ENCODE measurements at regions not wholly inside any gene's neighbourhood (a gene's known extent, or its start where the extent isn't known, plus 50 kb on each side); places are given as distances from the start of the nearest gene placed in this dataset.

DNA sequence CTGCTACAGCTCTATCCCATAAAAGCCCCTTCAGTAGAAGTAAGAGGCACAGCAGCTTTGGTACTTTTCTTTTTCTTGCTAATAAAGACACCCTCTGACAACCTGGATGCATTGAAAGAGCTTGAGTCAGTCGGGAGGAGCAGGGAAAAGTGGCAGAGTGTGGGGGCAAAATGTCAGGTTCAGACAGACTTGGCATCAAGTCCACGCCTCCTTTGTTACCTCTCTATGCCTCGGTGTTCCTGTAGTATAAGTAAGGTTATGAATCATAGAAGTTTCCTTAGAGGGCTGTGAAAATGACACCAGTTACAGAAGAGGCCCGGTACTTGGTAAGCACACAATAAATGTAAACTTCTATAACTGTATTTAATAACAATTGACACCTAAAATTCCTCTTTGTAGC lies 133.9 kb downstream of the ESM1 start:
- DNase-seq, result no peak

DNA sequence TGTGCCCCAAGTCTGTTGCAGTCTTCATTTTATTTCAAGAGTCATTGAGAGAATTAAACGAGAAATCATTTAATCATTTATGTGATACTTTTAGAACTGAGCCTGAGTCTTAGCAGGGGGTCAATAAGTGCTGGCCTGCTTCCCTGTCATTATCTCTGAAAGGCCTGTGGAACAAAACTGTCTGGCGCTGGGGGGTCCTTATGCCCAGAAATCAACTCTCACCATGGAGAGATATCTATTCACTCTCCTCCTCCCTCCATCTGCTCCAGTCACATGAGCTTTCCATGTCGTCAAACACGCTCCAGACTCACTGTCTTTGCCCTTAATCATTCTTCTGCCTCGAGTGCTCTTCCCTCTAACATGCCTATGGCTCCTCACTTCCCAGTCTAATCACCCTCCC lies 136.8 kb downstream of the ESM1 start:
- no peak for DNase-seq

DNA sequence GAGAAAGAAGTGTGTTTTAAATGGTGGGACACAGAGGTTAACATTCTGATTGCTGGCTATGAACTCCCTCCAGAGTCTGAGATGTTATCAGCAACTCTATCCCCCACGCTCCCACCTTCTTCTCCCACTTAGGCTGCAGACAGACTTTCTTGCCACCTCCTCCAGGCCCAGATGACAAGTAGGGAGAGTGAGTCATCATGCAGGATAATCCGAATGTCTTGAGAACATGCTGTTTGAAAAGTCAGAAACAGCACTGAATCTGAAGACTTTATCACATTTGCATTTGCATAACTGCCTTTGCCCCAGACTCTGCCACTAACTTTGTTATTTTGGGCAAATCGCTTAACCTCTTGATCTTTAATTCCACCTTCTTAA lies 139.8 kb downstream of the ESM1 start:
- no peak for DNase-seq

DNA sequence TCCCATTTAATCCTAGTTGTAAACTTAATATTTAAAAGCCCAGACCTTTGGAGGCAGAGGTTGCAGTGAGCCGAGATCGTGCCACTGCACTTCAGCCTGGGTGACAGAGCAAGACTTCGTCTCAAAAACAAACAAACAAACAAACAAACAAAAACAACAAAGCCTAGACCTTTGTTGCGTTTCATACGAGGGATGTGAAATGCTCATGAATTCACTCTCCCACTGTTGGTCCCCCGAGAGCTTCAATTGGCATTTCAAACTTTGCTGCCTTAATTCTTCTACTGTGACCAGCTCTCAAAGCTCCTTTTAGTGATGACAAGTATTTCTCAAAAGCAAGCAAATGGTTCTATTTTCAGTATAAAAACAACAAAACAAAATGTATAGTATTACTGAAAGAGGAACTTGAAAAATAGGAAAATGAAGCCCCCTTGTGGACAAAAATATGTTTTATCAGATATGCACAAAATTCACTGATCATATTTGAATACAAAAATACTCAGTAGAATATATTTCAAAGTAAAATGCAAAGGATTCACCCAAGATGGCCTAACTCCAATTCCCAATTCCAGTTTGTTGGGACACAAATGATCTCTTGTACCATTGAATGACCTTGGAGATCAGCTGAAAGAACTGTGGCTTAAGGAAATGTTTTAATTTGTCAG lies 140.4 kb downstream of the ESM1 start:
- DNase-seq, result no peak

DNA sequence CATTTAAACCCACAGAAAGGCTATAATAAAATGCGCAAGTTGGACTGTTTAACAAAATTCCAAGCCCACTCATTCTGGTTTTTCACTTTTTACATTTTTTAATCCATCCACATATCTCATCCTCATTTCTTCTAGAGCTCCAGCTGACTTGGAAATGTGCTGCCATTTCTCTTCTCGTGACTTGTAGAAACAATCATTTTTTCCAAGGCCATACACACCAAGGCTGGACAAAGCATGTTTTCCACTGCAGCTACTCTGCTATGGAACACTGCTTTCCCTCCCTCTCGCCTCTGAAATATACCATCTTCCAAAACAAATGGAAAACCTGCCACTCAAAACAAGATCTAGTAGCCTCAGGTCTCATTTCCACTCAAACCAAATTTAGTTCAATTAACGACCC lies 141.1 kb downstream of the ESM1 start:
- no peak for DNase-seq

DNA sequence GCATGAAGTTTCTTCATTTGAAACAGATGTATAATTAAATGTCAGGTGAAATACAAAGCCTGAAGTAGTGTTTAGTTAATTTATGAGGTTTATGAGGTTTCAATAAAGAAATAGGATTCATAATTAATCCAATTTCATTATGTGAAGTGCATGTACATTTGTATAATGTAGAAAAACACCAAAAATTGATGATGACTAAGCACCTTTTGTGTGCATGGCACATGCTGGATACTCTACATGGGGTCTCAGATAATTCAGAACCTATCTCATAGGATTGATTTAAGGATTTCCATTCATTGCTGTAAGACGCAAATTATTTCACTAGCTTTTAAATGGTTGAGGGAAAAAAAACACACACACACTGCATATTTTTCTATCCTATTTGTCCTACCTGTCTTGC lies 143.9 kb downstream of the ESM1 start:
- DNase-seq, result no peak

DNA sequence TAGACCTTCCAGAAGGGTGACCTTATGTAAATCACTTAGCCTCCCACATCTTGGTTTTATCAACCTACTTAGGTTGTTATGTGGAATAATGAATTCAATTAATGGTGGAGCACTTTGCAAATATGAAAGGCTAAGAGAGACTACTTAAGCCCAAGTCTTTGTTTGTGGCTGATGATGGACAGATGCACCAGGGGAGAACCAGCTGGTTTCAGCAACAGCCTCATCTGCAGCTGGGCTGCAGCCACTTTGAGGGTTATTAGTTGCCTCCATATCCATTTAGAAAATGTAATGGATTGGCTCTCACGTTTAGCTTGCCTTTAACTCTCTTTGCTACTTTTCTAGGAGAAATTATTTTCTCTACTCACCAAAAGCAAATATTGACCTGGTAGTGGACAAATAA lies 146.6 kb downstream of the ESM1 start:
- no peak for DNase-seq

DNA sequence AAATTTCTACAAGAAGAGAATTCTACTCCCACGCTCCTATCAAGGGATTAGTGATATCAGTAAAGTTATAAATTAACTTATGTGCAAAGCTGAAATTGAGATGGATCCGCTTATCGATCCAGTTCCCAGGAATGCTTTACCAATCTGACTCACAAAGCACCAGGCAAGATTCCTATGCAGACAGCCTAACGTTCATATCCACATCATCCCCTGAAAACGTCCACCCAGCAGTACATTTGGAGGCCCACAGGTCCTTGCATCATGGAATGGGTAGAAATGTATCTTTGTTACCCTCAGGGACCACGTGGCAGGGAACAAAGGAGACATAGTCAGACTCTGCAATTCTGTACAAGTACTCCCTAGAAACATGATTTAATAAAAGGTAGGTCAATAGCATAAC lies 147.4 kb downstream of the ESM1 start:
- DNase-seq, result no peak

DNA sequence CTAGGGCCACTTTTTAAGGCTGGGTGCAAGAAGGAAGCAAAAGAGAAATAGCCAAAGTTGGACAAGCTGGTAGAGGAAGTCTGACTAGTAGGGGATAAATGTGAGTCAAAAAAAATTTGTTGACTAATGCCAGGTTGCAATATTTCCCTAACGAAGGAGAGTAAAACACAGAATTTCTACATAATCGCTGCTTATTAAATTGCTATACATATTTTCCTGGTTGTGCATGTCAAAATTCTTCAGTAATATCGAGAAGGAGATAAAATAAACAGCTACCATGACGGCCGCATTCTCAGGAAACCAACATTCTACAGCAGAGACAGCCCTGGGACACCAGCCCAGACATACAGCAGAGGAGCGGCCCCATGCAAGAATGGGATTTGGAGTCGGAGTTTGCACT lies 148.3 kb downstream of the ESM1 start:
- DNase-seq, result no peak

DNA sequence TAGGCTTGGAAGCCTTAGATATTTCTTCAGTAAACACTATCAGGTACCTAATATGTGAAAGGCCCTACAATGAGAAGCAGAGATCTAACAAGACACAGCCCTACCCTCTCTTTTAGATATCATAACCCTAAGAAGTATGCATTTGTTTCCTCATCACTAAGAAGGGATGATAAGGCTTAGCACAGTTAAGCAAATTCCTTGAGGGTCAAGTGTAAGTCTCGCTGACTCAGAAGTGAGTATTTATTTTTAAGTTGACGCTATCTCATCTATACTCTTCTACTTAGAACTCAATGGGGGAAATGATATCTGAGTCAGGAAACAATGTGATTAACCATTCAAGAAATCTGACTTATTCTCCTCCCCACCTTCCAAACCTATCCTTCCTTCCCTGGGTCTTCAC lies 149.7 kb downstream of the ESM1 start:
- no peak for DNase-seq

DNA sequence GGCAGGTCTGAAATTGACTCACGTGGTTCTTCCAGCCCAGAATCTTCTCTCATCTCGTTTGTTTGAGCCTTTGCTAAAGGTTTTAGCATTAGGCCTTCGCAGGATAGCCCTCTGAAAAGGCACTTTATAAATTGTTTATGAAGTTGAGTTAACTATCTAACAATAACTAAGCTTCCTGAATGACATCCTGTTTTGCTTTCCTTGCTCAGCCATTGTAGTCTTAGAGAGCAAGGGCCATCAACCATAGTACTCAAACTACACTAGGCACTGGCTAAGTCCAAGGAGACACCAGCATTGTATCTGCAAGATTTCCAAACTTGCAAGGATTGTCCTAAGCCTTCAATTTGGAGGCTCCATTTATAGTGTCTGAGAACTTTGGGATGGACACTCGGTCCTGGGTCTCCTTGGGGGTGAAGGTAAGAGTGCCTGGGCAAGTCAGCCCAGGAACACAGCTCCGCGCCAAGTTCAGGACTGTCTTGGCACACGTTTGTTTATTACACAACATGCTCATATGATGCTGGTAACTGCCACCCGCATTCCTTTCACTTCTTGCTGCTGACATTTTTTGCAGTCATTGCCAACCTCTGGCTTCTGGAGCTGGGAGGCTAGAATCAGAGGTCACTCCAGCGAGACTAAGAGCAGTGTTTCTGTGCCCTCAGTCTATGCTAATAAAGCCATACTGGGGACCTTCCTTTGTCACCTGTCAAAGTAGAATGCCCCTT lies 151.1 kb downstream of the ESM1 start:
- no peak for DNase-seq

DNA sequence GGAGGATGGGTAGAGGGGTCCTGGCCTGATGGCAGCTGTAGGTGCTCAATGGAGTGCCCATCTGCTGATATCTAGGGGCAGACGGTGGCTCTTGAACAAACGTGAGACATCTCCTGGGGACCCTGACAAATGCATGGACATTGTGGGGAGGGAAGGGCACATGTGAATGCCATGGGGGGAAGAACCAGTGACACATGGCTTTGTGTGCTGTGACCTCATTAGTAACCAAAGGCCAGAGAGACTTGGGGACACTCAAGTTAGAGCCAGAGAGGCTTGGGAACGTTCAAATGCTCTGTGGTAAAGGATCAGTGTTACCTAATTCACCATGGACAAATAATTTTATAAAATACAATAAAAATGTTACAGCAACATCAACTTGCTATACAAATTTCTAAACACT lies 151.8 kb downstream of the ESM1 start:
- no peak for DNase-seq

DNA sequence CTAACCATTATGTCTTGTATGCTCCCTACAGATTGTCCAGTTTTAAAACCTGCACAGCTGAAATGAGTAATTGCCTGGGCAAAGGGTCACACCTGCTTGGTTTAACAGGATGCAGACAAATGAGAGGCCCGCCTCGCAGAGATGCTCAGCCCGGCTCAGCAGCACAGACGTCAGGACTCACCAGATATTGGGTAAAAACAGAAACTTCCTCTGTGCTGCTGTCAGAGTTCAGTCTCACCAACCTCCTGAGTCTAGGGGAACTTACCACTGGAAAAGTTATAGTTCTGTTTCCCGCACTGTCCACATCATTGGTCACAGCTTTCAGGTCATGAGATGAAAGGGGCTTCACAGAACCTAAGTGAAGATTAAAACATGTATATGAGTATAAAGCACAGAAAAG lies 152.5 kb downstream of the ESM1 start:
- DNase-seq, result no peak

DNA sequence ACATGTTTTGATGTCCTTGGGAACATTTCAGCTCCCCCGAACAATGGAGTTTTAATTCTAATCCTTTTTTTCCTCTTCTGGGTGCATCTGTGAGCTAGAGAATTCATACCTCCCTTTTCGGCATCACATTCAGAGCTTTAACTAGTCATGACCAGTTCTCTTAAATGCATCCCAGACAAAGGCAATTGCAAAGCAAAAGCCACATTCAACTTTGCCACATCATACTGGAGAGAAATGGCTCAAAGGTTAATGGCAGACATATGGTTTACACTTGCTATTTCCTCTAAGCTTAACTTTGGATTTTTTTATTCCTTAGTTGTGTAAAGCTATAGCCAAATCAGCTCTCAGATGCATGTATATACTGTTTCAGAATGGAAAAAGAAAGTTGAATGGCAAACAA lies 153.3 kb downstream of the ESM1 start:
- no peak for DNase-seq

DNA sequence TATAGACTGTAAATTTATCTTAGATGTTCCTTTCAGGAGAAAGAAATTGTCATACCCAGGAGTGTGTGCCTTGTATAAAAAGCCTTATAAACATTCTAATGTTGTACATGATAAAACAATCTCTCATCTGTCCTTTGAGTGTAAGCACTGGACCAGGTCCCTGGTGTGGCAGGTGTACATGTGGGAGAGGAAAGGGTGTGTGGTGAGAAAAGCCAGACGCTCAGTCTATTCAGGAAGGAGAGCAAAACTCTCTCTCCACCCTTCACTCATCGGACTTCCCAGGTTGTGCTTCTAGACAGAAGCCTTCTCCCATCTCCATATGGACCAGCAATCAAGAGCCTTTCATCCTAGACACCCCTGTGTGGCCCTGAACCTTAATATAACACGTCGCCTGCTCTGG lies 154.2 kb downstream of the ESM1 start:
- DNase-seq, result no peak

DNA sequence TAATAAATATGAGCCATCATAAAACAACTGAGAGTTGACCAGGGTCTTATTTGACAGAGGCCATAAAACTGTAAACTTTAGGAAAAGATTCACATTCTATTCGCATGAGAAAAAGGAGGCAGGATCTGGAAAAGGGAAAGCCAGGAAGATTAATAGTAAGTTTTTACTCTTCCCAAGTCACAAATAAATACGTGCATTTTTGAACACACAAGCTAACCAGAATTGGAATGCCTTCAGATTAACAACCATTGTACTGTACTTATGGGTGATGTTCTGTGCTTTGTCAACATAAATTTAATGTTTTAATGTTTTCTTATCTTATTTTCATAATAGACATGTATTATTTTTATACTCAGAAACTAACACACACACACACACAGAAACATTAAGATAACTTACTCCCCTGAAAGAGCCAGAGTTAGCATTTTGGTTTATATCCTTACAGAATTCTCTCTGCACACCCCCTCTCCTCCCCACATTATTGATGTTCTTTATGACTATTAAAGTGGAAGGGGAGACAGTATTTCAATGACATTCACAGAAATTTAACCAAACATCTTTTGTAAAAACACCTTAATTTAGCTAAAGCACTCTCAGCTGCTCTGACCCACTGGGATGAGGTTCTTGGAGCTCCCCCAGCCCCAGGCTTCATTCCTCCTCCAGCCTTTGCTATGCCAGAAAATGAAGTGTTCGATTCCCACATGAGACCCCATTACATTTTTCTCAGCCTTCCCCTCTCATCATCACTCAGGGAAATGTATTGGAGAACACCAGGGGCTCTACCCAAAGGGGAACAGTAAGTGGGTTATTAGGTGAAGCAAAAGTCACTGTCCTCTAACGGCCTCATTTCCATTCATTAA lies 155.5 kb downstream of the ESM1 start:
- no peak for DNase-seq

DNA sequence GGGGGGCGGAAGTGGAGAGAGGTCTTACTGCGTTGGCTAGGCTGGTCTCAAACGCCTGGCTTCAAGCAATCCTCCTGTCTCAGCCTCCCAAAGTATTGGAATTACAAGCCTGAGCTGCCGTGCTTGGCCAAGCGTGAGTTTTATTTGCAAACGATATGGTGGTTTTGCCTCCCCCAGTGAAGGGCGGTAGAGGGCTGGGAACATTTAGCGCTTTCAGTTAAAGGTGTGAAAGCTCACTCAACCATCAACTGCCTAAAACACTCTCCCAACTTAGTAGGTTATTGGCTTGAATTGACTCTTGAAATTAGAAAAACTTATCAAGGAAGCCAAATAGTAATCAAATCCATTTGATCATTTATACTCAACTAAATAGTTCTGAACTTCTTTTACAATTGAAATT lies 156.3 kb downstream of the ESM1 start:
- DNase-seq, result no peak

DNA sequence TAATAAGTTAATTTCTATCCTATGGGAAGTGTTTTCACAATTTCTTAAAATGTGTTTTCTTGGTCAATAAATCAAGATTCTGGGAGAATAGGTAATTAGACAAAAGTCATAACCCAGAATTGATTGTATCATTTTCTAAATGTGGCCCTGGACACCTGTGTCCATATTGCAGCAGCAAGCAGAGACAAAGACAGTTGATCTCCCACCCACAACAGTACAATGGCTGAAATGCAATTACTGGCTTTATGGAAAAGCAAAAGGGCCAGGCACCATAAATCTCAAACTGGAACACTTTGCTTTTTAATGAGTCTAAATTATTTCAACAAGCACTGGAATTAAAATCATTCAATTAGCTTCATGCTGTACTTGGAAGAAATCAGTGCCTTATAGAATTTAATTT lies 157.2 kb downstream of the ESM1 start:
- DNase-seq, result no peak

DNA sequence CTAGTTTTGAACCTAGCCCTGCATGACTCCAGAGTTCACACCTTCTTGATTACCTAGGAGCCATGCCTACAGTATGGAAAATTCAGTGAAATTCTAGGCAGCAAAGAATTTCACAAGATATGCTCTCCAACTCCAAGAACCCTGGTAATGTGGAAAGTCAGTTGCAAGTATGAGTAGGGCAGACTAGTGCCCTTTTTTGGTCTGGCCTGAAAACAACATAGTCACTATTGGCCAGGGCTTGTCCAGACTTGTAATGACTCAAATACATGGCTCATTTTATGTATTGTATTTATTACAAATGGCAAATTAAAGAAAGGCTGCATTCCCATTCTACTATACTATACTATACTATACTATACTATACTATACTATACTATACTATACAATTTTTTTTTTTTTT lies 160.4 kb downstream of the ESM1 start:
- no peak for DNase-seq

DNA sequence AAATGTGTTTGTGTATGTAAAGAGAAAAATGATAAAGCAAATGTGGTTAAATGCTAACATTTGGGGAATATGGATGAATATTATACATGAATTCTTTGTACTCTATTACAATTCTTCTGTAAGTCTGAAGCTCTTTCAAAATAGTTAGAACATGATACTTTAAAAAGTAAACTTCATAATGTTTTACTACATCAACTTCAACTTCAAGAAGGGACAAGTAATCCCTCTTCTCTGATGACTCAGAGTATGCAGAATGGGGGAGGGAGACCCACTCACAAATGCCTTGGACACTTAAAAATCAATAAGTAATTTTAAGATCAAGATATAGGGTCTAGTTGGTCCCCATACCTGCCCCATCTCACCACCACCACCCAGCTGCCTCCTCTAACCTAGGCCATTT lies 162.4 kb downstream of the ESM1 start:
- DNase-seq, result no peak

DNA sequence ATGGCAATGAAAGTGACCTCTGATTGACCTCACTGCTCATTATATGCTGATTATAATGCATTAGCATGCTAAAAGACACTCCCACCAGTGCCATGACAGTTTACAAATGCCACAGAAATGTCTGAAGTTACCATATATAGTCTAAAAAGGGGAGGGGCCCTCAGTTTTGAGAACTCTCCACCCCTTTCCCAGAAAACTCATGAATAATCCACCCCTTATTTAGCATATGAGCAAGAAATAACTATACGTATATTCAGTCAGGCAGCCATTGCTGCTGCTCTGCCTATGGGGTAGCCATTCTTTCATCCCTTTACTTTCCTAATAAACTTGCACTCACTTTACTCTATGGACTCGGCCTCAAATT lies 163.1 kb downstream of the ESM1 start:
- no peak for DNase-seq

DNA sequence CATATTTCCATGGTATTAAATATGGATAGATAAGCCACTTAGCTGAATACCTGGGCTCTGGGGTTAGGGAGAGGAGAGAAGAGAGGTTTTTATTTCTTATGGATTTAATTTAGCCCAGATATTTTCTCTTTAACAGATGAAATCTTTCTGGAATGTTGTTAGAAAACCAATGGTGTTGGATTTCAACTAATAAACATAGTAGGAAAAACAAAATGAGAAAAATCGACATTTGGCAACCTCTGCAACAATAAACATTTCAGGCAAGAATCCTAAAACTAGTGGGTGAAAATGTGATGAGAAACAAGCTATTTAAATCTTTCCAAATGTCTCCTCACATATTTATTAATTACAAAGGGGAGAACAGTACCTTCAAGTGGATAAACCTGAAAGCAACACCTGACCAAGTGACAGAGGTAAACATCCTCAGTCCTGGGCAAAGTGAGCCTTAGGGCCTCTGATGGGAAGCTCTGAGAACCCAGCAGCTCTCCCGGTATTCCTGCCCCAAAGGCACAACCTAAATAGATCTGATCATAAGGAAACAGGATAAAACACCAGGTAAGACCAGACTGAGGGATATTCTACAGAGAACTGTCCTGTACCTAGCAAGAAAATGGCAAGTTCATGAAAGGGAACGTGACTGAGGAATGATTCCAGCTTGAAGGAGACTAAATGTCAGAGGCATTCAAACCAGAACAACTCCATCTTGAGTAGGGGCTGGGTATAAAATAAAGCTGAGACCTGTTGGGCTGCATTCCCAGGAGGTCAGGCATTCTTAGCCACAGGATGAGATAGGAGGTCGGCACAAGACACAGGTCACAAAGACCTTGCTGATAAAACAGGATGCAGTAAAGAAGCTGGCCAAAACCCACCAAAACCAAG lies 163.7 kb downstream of the ESM1 start:
- no peak for DNase-seq

Data from stimulated activated naive CD4-positive, alpha-beta T cell treated with Interleukin-2 at 50 U/mL for 16 hours (primary cell).